ENCODE measurements at regions not wholly inside any gene's neighbourhood (a gene's known extent, or its start where the extent isn't known, plus 50 kb on each side); places are given as distances from the start of the nearest gene placed in this dataset.
A peak's percentile ranks its signal among the peaks of the same experiment; 100 is the strongest.

DNA sequence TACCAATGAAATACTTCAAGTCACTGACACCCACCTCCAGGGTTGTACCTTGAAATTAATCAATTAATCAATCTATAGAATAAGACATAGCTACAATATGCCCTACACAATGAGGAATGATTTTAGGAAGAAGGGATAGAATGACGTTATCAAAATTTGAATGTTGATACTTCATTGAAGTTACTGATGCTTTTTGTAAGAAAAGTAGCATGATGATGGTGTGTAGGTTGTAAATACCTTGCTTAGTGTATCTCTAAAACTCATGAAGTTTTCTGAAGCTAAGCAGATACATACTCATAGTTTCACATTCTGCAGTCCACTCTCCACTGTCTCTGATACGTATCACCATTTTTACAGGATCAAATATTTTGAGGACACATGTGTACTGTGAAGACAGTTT is 670.4 kb upstream of the GOT2 start (continued):
- no peak for TF ChIP-seq CTCF (IDR thresholded peaks at IDR 0.05)
- no peak for TF ChIP-seq NPAS2 (CRISPR knock-in tag; IDR thresholded peaks at IDR 0.05; ENCODE audit: borderline replicate concordance)
- no peak for TF ChIP-seq RNF2 (IDR thresholded peaks at IDR 0.05; ENCODE audit: borderline replicate concordance, low read depth)
- no peak for TF ChIP-seq HOXA7 (CRISPR knock-in tag; IDR thresholded peaks at IDR 0.05)
- no peak for TF ChIP-seq TFCP2L1 (CRISPR knock-in tag; IDR thresholded peaks at IDR 0.05)

DNA sequence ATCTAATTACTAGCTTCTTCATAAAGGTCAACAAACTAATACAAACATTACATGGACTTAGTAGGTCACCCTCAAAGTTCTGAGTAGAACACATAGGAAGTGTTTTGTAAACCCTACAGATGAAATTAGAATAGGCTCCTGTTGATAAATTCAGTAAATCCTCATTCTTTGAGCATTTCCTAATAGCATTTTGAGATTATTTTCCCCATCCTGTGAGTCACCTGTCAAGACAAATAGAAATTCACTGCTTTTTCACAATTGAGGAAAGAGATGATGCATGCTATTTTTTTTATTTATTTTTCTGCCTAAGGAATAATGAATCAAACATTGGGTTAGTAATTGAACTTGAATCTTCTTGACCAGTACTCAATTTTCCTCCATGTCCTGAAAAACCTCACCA is 666.7 kb upstream of the GOT2 start:
- CTCF ChIA-PET, result interaction anchor here (1.1 to 1.6 kb wide), 2 partner anchors 12 to 557 kb away, joined by 3 to 4 read pairs; no protein-coding TSS in a partner anchor
- Histone ChIP-seq H3K27ac (no peak overlapping the region), H3K4me1 (peaks cover 12% of the 10 kb centered on the region), H3K4me3 (no peak overlapping the region), H3K4me2 (0 out of 3 replicates have a peak overlapping the region, but pooled peaks have one; percentile 1), H3K9me3 (no peaks in the 10 kb centered on the region)
- DNase-seq (ENCODE audit: low read depth in 1 of 2, low spot score in 1 of 2), result peak in 1 of 2 experiments; percentile 5
- 0 out of 2 replicates have a peak, but pooled peaks have one; percentile 18 for TF ChIP-seq JUNB (IDR thresholded peaks at IDR 0.05)
- no peak for TF ChIP-seq RARB (CRISPR knock-in tag; IDR thresholded peaks at IDR 0.05)
- no peak for TF ChIP-seq FOSL2 (IDR thresholded peaks at IDR 0.05)
- peak; percentile 16; the same call in 1 of the 2 replicates for TF ChIP-seq FOSL2 (CRISPR knock-in tag; IDR thresholded peaks at IDR 0.05)
- POLR2A ChIA-PET, result no interaction called here
- FAIRE-seq, result peak; percentile 39
- ATAC-seq, result no peak

GRCh38 chr16:59397638-59398037 is 663.5 kb upstream of the GOT2 start:
- peaks cover 12% of the 10 kb centered on the region for H3K4me1 ChIP-seq
- no peak overlapping the region for H3K27ac ChIP-seq
- FAIRE-seq (no peak), DNase-seq (ENCODE audit: low read depth in 1 of 2, low spot score in 1 of 2) (no peak), ATAC-seq (no peak)
- H3K9me3 ChIP-seq, result no peaks in the 10 kb centered on the region
- ChIA-PET POLR2A (no interaction called here), CTCF (interaction anchor here (1.1 kb wide), 1 partner anchor 20 kb away, joined by 3 read pairs; no protein-coding TSS in a partner anchor)
- H3K4me3 ChIP-seq, result no peak overlapping the region
- TF ChIP-seq KDM5A (IDR thresholded peaks at IDR 0.05) (no peak), REST (IDR thresholded peaks at IDR 0.05) (peak; percentile 53; the same call in 1 of the 2 replicates)
- WGBS (ENCODE audit: missing lambda C conversion rate), result 36% methylated on average over 2 of the region's 2 CpGs
- H3K4me2 ChIP-seq, result no peak overlapping the region

GRCh38 chr16:59394526-59394925 is 660.4 kb upstream of the GOT2 start:
- Histone ChIP-seq H3K4me2 (no peak overlapping the region), H3K4me3 (no peak overlapping the region), H3K27ac (no peak overlapping the region), H3K9me3 (no peaks in the 10 kb centered on the region), H3K4me1 (no peaks in the 10 kb centered on the region)
- DNase-seq (ENCODE audit: low read depth in 1 of 2, low spot score in 1 of 2), result no peak
- POLR2A ChIA-PET, result no interaction called here
- TF ChIP-seq, protein P1, sequence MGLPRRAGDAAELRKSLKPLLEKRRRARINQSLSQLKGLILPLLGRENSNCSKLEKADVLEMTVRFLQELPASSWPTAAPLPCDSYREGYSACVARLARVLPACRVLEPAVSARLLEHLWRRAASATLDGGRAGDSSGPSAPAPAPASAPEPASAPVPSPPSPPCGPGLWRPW (IDR thresholded peaks at IDR 0.05), result no peak
- TF ChIP-seq CTCF (IDR thresholded peaks at IDR 0.05) (no peak), KDM5A (IDR thresholded peaks at IDR 0.05) (no peak), BCL3 (IDR thresholded peaks at IDR 0.05) (no peak), JUN (IDR thresholded peaks at IDR 0.05) (no peak)
- no peak for ATAC-seq
- FAIRE-seq, result no peak
- CTCF ChIA-PET, result interaction anchor here (1.2 kb wide), 1 partner anchor 16 kb away, joined by 3 read pairs; no protein-coding TSS in a partner anchor
